ENCODE measurements at regions not wholly inside any gene's neighbourhood (a gene's known extent, or its start where the extent isn't known, plus 50 kb on each side); places are given as distances from the start of the nearest gene placed in this dataset.
A peak's percentile ranks its signal among the peaks of the same experiment; 100 is the strongest.

GRCh38 chr1:47569681-47570470 lies 132.0 kb downstream of the FOXD2 start:
- TF ChIP-seq NR3C1 (CRISPR knock-in tag; conservative IDR thresholded peaks at IDR 0.05; ENCODE audit: low read depth), result no peak
- TF ChIP-seq ZNF423 (CRISPR knock-in tag; IDR thresholded peaks at IDR 0.05), result no peak
- no peak for TF ChIP-seq CREM (CRISPR knock-in tag; IDR thresholded peaks at IDR 0.05)
- TF ChIP-seq TEAD1 (CRISPR knock-in tag; IDR thresholded peaks at IDR 0.05), result peak; percentile 89; the same call in 1 of the 2 replicates
- Mint-ChIP-seq H3K36me3 (no peaks in the 10 kb centered on the region), H3K27me3 (ENCODE audit: low read depth) (peaks cover 41% of the 10 kb centered on the region), H3K4me3 (no peak overlapping the region), H3K4me1 (peaks cover 55% of the 10 kb centered on the region), H3K9me3 (no peaks in the 10 kb centered on the region), H3K27ac (no peak overlapping the region)
- POLR2A ChIA-PET, result interaction anchor here (0.9 kb wide), 1 partner anchor 107 kb away, joined by 3 read pairs; no protein-coding TSS in a partner anchor
- CTCF ChIA-PET, result interaction anchor here (0.7 to 2.0 kb wide), 20 partner anchors 8 to 156 kb away, joined by 3 to 17 read pairs (median 4); no protein-coding TSS in a partner anchor
- ATAC-seq, result peak; percentile 84
- peak; percentile 51 for DNase-seq (ENCODE audit: low spot score)

- CTCF ChIA-PET, result interaction anchor here (1.3 kb wide), 1 partner anchor 138 kb away, joined by 3 read pairs; no protein-coding TSS in a partner anchor
Observed at GRCh38 chr1:47571161-47571560, 133.3 kb downstream of the FOXD2 start.

More at GRCh38 chr1:47571161-47571560, 133.3 kb downstream of the FOXD2 start:
- Mint-ChIP-seq H3K27ac (no peak overlapping the region), H3K27me3 (ENCODE audit: low read depth) (peaks cover 43% of the 10 kb centered on the region), H3K9me3 (no peaks in the 10 kb centered on the region), H3K4me1 (peaks cover 57% of the 10 kb centered on the region), H3K36me3 (no peaks in the 10 kb centered on the region), H3K4me3 (no peak overlapping the region)
- ATAC-seq (no peak), DNase-seq (ENCODE audit: low spot score) (no peak)
- no peak for TF ChIP-seq ESRRA (CRISPR knock-in tag; IDR thresholded peaks at IDR 0.05; ENCODE audit: borderline replicate concordance)
- no peak for TF ChIP-seq ARID4B (CRISPR knock-in tag; IDR thresholded peaks at IDR 0.05; ENCODE audit: borderline replicate concordance)
- TF ChIP-seq TCF7 (CRISPR knock-in tag; IDR thresholded peaks at IDR 0.05; ENCODE audit: low read depth), result no peak
- TF ChIP-seq ATF2 (CRISPR knock-in tag; IDR thresholded peaks at IDR 0.05; ENCODE audit: borderline replicate concordance, low read depth), result no peak
- TF ChIP-seq ZNF416 (CRISPR knock-in tag; IDR thresholded peaks at IDR 0.05), result no peak
- TF ChIP-seq AFF4 (CRISPR knock-in tag; IDR thresholded peaks at IDR 0.05; ENCODE audit: borderline replicate concordance), result no peak
- no peak for TF ChIP-seq KAT7 (CRISPR knock-in tag; IDR thresholded peaks at IDR 0.05; ENCODE audit: borderline replicate concordance)
- TF ChIP-seq NFE2L1 (CRISPR knock-in tag; IDR thresholded peaks at IDR 0.05), result no peak
- no peak for TF ChIP-seq NR1H2 (CRISPR knock-in tag; IDR thresholded peaks at IDR 0.05)
- no peak for TF ChIP-seq ERG (CRISPR knock-in tag; IDR thresholded peaks at IDR 0.05)
- no peak for TF ChIP-seq ZNF317 (CRISPR knock-in tag; IDR thresholded peaks at IDR 0.05; ENCODE audit: borderline replicate concordance, low read depth)
- POLR2A ChIA-PET, result no interaction called here

Measured in WTC11 (cell line).